ENCODE measurements at regions not wholly inside any gene's neighbourhood (a gene's known extent, or its start where the extent isn't known, plus 50 kb on each side); places are given as distances from the start of the nearest gene placed in this dataset.

DNA sequence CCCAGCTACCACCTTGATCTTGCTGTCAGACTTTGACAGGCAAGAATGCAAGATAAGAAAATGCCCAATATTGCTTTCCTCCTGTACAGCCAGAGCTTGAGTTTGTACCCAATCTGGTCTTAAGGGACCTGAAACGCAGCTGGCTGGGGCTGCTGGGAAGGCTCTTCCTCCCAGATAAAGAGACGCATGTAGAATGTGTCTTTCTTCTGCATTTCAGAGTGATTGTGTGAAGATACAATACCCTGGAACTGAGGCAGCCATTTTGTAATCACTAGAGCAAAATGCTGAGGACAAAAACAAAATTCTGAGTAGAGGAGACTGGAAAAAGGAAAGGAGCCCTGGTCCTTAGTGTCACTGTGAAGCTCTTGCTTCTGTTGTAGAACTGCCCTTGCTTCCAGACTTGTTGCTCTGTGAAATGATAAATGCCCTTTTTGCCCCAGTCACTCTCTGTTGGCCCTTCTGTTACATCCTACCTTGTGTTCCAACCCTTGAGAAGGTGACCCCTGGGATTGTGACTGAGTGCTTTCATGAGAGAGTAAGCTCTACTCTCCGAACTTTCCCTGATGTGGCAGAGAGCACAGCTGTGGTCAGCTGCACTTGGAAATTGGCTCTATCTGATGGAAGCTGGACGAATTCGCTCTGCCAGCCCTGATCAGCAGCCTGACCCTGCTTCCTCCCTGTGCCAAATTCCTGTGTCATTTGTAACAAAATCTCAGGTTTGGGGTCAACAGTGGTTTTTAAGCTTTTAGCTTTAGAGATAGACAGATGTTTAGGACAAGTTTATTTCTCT lies 137.4 kb upstream of the RBMS1 start:
- DNase-seq (ENCODE audit: low read depth, low spot score) = no peak

DNA sequence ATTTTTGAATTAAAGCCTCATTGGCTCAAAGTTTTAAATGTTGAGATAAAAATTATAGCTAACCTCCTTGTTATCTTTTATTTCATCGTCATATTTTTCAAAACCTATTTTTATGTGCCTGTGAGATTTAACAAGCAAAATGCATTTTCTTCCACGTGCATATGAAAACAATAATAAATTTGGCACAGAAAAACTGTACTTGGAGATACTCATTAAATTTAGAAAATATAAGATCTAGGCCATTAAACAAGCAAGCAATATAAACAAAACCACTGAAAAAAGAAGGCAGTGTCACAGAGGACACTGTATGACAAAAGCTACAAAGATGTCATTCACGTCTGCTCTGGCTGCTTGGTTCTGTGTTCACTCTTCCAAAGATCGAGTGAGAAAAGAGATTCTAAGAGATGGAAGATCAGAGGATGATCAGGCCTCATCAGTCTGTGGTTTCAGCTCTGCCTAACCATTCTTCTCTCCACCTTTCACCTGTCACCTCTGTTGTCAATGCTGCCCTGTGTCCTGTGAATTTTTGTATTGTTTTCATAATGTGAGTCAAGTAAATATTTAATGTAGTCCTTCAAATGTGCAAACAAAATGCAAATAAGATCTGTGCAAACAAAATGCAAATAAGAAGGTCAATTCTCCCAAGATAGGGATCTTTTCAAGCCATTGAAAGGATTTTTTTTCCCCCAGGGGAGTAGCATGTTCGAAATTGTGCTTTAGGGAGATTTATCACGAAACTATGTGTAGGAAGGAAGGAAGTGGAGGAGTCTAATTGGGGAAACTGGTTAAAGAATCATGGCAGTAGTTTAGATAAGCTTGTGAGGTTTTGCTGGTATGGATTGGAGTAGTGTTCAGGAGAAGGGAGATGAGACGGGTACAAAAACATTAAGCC lies 138.7 kb upstream of the RBMS1 start:
- no peak for DNase-seq (ENCODE audit: low read depth, low spot score)

GRCh38 chr2:160634436-160634835 lies 140.8 kb upstream of the RBMS1 start:
- no peak for DNase-seq (ENCODE audit: low read depth, low spot score)

GRCh38 chr2:160635488-160635887 lies 141.9 kb upstream of the RBMS1 start:
- DNase-seq (ENCODE audit: low read depth, low spot score) = no peak

DNA sequence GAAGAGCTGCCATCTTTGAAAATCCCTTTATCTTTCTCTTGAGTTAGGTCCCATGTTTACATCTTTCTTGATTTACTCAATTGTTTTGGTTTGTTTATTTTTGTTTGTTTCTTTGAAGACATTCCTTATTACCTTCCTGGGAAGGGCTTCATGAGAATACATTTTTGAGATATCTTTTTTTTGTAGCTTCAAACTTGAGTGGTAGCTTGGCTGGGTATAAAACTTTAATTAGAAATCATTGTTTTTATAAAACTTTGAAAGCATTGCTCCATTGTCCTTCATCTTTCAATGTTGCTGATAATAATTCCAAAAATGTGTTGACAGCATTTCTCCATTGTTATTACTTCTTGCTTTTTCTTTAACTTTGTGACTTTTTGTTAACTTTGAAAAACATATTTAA lies 145.9 kb upstream of the RBMS1 start:
- no peak for DNase-seq (ENCODE audit: low read depth, low spot score)

GRCh38 chr2:160646684-160647444 lies 153.3 kb upstream of the RBMS1 start:
- DNase-seq (ENCODE audit: low read depth, low spot score) = no peak

DNA sequence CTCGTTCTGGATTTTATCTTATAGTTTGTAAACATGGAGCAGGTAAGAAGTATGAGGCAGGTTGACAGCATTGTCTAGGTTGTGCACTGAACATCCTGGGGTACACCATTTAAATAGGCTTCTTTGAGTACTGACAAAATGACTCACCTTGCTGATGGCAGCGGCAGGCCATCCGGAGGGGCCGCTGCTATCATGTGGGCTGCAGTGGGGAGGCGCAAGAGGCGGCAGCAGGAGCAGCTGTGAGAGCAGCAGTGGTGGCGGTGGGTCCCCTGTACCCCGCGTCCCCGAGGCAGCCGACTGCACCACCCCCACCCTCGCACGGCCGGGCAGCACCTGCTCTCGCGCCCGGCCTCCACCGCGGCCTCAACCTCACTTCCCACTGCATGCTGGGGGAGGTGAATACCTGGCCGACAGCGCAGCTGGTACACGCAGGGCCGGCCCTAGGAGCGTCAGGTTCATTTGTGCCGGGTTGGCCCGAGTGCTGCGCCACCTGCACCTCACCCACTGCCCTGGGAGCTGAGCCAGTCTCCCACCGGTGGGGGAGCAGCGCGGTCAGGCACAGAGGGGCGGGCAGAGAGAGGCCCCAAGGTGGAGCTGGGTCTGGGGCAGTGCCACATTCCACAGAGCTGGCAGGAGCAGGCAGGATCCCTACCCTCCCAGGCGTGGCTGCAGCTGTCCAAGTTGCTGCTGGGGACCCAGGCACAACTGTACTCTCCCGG lies 154.5 kb upstream of the RBMS1 start:
- DNase-seq (ENCODE audit: low read depth, low spot score) = no peak

DNA sequence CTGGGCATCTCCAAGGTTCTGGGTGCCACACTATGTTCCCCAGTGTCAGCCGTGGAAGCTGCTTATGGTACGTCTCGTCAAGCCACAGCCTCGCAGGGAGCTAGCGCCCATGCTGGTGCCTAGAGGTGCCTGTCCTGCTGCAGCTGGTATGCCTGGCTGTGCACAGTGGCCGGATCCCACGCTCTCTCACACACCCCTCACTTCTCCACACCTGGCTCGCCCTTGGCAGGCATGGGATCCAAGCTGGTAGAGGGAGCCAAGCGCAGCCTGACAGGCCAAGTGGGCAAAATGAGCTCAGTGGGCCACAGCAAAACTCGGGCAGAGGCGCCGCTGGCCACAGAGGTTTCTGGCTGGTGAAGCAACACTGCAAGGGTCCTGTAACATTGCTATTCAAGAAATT lies 156.1 kb upstream of the RBMS1 start:
- no peak for DNase-seq (ENCODE audit: low read depth, low spot score)

DNA sequence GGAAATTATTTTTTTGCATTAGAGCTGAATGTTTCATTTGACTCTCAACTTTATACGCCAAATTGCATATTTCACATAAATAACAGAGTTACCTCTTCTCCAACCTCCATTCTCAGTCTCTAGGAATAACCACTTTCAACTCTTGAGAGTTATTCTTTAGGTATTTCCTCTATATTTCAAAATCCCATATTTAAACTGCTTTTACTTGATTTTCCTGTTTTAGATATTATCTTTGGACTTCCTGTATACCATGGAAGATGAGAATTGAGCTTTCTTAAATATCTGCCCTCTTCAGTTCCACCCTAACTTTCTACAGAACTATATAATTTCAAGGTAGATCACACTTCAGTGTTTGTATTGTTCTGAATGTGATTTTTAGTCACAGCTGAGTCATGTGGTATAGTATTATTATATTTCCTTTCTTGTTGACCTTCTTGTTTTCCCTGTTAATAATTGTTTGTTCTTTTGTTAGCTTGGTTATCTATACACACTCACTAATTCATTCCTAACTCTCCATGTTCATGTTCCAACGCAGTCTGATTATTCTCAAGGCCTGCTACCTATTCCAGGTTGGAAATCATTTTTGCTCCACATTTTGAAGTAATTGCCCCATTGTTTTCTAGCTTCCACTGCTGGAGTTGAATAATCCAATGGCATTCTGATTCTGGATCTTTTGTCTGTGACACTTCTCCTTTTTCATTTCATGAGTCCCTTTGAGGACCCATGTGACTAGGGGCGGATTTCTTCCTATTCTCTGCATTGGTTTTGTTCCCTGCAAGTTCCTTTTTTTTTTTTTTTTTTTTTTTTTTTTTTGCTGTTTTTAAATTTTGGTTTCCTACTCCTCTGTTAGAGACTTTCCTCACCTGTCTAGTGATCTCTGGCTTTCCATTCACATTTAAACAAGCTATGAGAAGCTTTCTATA lies 156.8 kb upstream of the RBMS1 start:
- DNase-seq (ENCODE audit: low read depth, low spot score) = no peak

DNA sequence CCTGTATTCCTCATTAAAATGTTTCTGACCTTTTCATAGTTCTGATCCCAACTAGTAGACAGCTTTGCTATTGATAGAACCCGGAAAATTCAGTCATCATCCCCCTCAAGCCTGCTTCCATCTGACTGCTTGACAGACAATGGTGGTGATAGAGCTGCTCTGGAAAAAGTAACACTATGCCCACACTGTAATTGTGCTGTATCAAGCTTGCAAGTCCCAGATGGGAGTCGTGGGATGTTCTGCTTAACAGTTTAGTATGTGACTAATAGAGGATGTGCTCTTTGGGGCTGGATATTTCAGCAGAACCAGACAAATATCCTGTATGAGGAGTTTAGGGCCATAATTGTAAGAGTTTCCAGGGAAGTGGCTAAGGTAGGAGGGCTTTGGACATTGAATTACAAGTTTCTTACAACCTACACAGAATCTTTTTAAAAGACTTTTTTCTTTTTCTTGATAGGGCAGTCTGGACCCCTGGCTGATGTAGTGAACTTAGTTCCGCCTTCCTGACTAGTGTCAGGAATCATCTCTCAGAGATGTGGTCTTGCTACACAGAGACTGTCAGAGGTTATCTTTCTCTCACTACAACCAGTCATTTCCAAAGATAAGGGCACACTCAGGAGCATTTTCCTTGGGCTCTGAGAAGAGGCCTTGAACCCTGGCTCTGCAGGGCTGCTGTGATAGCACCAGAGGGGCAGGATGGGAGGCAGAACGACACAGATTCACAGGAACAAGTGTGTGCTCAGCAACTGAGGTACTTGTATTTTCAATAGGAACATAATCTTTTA lies 158.0 kb upstream of the RBMS1 start:
- no peak for DNase-seq (ENCODE audit: low read depth, low spot score)

DNA sequence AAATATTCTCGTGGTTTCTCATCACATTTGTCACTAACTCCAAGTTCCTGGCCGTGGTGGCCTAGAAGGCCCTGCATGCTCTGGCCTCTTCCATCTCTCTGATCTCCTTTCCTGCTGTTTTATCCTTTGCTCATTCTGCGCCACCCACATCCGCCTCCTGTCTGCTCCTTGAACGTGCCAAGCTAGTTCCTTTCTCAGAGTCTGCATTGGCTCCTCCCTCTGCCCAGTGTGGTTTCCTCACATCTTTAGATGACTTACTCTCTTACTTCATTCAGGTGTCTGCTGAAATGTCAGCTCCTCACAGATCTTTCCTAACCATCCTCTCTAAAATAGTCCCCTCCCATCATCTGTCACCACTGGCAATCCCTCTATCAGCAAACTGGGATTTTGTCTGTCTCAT lies 158.6 kb upstream of the RBMS1 start:
- no peak for DNase-seq (ENCODE audit: low read depth, low spot score)

GRCh38 chr2:160657196-160657595 lies 163.6 kb upstream of the RBMS1 start:
- peak; percentile 73 for DNase-seq (ENCODE audit: low read depth, low spot score)

- DNase-seq (ENCODE audit: low read depth, low spot score) = no peak
Observed at GRCh38 chr2:160658851-160659250, 165.2 kb upstream of the RBMS1 start.

- no peak for DNase-seq (ENCODE audit: low read depth, low spot score)
Observed at GRCh38 chr2:160660741-160661140, 167.1 kb upstream of the RBMS1 start.

DNA sequence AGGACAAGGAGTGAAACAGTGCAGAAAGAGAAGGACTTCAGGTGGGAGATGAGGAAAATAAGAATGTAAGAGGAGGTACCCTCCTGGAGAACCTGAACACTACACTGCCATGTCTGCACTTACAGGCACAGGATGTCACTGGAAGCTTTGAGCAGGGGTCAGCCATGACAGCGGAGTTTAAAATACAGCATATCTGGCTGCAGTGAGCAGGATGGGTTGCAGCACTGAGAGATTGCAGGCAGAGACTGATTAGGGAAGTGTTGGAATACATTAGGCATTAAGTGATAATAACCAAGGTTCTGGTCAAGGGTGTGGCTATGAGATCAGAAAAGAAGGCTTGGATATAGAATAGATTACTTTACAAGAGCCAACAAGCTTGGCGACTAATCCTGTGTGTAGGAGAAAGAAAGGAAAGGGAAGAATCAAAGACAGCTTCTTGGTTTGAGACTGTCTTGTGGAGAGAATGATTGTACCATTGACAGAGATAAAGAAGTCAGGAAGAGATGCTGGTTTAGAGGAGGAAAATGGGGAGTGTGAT lies 171.1 kb upstream of the RBMS1 start:
- DNase-seq (ENCODE audit: low read depth, low spot score) = no peak

- DNase-seq (ENCODE audit: low read depth, low spot score) = no peak
Observed at GRCh38 chr2:160666154-160667060, 172.8 kb upstream of the RBMS1 start.

DNA sequence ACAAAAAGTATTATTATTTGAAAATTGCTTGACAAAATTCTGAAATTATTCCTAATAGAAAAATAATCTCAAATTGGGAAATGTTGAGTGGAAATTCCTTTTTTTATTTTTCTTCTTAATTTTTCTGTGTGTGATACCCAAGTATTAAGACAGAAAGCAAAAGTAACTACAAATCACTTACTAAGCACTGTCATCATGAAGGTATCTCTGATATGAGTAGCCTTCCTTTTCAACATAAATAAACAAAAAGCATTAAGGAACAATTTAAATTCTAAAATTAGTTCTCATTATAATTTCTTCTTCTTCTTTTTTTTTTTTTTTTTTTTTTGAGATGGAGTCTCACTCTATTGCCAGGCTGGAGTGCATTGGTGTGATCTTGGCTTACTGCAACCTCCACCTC lies 174.2 kb upstream of the RBMS1 start:
- DNase-seq (ENCODE audit: low read depth, low spot score) = no peak

DNA sequence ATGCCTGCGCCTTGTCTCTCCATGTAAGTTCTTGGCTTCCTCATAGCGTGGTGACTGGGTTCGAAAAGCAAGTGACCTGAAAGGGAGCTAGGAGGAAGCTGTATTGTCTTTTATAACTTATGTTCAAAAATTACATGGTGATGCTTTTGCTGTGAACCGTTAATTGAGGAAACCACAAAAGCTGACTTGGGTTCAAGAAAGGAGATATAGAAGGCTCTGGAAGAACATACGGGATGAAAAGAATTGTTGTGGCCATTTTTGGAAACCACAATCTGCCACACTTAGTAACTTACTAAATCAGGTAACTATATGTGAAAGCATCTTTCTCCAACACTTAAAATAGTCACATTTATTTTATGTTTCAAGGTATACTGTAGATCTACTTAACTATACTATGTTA lies 177.0 kb upstream of the RBMS1 start:
- no peak for DNase-seq (ENCODE audit: low read depth, low spot score)
